GM12891 (cell line): ENCODE measurements at regions not wholly inside any gene's neighbourhood (a gene's known extent, or its start where the extent isn't known, plus 50 kb on each side); places are given as distances from the start of the nearest gene placed in this dataset.
"Not testable (repeated sequence)": the region's sequence is repeated elsewhere in the genome, so short reads cannot be mapped to it uniquely, and the experiment has no call there.

Experiments used
- DNase-seq: peaks from one replicate; pipeline ENCODE4 v3.0.0; 2011; ENCODE audit warnings: low spot score; ENCODE audit not compliant: insufficient read length
- FAIRE-seq: peaks from 2 replicates; lab custom pipeline; 2011; peaks lifted over from hg19 to GRCh38; lab: Jason Lieb, UNC
- PAX5 ChIP-seq: IDR thresholded peaks from 2 replicates; pipeline ENCODE4 v1.6.1; 2011; ENCODE audit warnings: low read length, moderate library complexity, mild to moderate bottlenecking; ENCODE audit not compliant: insufficient read depth, severe bottlenecking
- POLR2A ChIP-seq: IDR thresholded peaks from 2 replicates; pipeline ENCODE4 v1.6.1; 2011; ENCODE audit warnings: low read depth, low read length, control low read depth
- POLR2AphosphoS5 ChIP-seq: IDR thresholded peaks from 2 replicates; pipeline ENCODE4 v1.6.1; 2011; ENCODE audit warnings: low read depth, low read length, control low read depth
- POU2F2 ChIP-seq: IDR thresholded peaks from 2 replicates; pipeline ENCODE4 v1.6.1; 2011; ENCODE audit warnings: low read depth, mild to moderate bottlenecking, control low read depth, low read length, moderate library complexity
- SPI1 ChIP-seq: IDR thresholded peaks from 2 replicates; pipeline ENCODE4 v1.6.1; 2011; ENCODE audit warnings: low read depth, low read length, control low read depth
- TAF1 ChIP-seq: IDR thresholded peaks from 2 replicates; pipeline ENCODE4 v1.6.1; 2011; ENCODE audit warnings: low read depth, low read length, control low read depth

DNA sequence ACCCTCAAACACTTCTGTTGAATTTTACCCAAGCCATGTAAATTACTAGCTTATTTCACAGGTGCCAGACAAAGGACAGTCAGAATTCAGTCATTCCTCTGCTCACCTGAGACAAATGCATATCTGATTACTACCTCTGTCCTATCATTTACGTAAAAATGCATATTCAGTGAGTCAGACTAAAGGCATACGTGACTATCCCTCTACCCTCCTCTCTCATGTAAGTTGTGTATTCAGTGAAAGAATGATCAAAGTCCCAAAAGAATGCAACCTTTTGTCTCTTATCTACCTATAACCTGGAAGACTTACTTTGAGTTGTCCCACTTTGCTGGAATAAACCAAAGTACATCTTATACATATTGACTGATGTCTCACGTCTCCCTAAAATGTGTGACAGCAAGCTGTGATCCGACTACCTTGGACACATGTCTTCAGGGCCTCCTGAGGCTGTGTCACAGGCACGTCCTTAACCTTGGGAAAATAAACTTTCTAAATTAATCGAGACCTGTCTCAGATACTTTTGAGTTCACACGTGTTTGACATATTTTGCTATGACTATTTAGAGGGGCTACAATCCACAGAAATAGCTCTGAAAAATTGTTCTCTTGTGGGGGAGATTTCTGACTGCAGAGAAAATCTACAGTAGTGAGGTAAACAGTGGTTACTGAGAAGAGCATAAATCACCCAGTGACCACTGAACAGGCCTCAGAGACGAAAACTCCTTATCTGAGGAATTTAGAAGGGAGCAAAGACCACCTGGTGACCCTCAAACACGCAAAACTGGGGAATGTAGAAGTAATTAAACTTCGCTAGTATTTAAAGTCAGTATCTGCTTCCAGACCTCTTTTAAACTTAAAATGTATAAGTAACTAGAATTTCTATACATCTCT is 1575.8 kb downstream of the STIM2 start:
- FAIRE-seq = no peak
- no peak for TF ChIP-seq SPI1
- no peak for TF ChIP-seq POLR2A
- TF ChIP-seq POU2F2 = no peak
- TF ChIP-seq TAF1 = no peak
- TF ChIP-seq POLR2AphosphoS5 = no peak
- TF ChIP-seq PAX5 = no peak
- DNase-seq = no peak

DNA sequence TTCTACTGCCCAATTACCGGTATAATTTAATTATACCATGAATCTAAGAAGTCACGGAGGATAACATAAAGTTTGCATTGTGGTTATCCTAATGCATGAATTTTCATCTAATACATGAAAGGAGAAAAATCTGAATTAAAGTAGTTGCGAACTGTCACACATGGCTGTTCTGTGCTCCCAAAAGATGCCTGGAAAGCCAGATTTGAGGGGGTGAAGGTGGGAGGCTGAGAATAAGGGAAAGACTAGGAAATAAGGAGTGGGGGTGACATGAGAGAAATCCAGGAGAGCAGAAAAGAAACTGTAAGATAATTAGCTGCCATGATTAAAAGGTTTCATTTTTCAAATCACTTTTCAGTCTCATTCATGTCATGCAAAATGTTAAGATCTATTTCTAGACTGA is 1582.7 kb downstream of the STIM2 start:
- TF ChIP-seq POU2F2 (no peak), PAX5 (no peak), POLR2A (no peak), TAF1 (no peak), POLR2AphosphoS5 (no peak)
- no peak for DNase-seq
- no peak for FAIRE-seq

DNA sequence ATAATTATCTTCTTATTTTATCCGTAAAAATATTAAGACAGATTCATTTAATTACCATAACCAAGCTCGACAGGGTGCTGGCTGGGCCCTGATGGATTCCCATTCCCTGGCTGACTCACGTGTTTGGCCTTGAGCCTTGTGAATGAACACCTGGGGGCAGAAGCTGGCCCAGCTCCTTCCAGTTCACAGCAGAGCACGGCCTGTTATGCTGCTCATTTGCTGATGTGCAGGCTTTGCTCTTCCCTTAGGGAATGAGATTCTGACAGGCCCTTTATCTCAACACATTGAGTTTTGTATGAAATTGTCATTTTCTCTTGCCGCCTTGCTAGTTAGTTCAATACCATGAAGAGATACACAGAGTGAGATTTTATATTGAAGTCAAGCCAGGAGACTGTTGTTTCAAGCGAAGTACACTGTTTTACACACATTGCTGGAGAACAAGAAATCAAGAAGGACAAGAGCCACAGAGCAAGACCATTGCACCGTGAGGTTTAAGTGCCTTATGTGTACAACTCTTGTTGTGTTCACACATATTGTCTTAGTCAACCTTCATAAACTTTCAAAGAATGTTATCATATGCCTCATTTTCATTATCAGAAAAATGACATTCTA is 1583.3 kb downstream of the STIM2 start:
- DNase-seq (no peak), FAIRE-seq (no peak)
- TF ChIP-seq POU2F2 (no peak), TAF1 (no peak), SPI1 (no peak), POLR2AphosphoS5 (no peak), POLR2A (no peak), PAX5 (no peak)

DNA sequence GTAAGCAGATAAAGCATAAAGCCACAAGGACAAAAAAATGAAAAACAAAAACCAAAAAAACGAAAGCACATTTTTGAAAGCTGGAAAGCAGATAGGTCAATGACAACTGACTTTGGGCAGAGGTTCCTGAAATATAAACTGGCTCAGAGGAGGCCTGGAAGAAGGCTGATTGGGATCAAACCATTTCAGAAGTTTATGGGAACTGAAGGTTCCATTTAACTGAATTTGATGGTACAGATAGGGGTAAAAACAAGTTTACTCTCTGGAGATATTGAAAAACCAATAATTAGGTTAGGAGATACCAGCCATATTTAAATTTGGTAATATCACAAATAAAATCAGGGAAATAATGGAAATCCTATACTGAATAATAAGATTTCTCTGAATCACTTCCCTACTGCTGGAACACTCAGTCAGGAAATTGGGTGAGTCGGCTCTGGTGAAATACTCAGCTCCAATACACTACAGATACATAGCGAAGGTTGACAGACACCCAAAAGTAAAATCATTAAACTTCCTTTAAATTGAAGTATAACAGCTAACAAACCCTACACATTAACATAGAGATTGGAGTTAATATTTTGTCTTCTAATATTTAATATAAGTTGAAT is 1584.3 kb downstream of the STIM2 start:
- DNase-seq (no peak), FAIRE-seq (no peak)
- no peak for TF ChIP-seq POLR2A
- no peak for TF ChIP-seq TAF1
- TF ChIP-seq POLR2AphosphoS5 = no peak
- TF ChIP-seq SPI1 = no peak
- no peak for TF ChIP-seq PAX5
- TF ChIP-seq POU2F2 = no peak

DNA sequence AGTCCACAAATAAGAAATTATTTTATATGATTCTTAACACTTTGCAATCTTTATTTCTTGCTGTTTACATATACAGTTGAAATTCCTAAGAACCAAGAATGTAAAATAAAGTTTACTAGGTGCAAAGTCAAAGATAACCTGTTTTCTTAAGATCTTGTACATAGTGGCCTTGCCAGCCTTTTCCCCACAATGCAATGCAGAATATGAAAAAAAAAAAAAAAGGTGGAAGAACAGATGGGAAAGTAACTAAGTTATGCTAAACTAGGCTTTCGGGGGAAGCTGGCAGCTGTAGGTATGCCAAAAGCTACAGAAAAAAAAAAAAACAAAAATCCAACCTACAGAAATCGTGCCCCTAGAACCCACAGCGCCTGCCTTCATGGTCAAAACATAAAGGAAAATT is 1588.4 kb downstream of the STIM2 start:
- TF ChIP-seq SPI1 (no peak), POLR2A (no peak), POU2F2 (no peak), TAF1 (no peak), POLR2AphosphoS5 (no peak), PAX5 (no peak)
- DNase-seq (no peak), FAIRE-seq (no peak)

DNA sequence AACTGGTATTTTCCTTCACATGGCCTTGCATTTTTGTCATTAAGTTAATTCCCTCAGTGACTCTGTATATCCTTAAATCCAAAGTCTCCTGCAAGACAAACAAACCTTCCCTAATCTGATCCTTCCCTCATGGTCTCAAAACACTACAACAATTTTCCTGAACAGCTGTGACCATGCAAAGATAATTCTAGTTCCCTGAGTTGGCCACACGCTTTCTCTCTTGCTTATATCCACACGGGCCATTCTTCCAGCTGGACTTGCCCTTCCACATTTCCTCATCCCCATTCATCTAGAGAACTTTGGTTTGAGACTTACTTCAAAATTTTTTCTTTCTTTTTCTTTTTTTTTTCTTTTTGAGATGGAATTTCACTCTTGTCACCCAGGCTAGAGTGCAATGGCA is 1590.7 kb downstream of the STIM2 start:
- no peak for FAIRE-seq
- DNase-seq = no peak
- TF ChIP-seq PAX5 (no peak), TAF1 (no peak), POU2F2 (no peak), SPI1 (no peak), POLR2AphosphoS5 (no peak), POLR2A (no peak)

DNA sequence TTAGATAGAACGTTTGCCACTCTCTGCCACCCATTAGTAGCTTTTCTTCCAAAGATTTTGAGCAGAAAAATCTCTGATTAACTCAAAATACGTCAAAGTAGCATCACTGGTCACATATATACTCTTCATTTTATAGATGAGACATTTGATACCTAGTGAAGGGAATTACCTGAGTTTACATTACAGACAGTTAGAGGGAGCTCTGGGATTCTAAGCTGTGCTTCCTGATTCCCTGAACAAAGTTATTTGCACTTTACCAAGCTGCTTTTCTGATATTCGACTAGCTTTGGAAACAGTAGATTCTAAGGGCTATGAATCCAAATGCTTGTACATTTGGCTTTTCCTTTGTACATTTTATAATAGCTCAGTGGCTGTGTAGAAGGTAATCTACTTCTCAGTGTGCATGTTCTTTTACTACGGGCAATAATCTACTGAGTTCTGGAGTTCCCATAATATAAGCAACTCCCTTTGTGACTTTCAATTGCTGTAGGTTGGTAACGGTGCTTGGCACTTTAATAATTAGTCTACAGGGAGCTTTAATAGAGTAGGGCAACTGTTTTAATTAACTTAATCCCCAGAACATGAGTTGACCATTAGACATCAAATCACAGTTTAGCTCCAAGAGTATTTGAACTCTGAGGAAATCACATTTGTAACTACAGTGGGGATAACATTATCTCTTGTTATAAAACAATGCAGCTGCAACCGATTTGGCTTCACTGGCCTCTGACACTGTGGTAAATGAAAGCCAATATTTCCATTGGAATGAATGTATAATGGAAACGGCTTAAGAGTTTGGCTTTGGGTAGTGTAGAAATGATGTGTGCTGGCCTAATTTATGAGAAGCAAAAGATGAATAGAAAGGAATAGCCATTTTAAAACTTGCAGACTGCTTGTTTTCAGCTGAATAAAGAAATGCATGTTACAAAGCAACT is 1602.4 kb downstream of the STIM2 start:
- DNase-seq (no peak), FAIRE-seq (no peak)
- TF ChIP-seq TAF1 = no peak
- TF ChIP-seq POU2F2 = no peak

DNA sequence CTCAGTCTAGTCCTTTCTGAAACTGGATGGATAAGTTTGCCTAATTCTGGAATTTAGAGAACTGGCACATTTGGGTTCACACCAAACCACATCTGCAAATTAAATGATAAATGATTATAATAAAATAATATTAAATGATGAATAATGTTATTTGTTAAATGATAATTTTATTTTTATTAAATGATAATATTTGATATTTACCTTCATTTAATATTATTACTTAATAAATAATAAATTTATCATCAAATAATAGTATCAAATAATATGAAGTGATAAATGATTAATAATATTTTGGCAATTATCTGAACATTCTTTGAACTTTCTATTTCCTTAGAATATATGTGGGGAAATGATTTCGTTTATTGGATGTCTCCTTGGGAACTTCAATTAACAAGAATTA is 1604.2 kb downstream of the STIM2 start:
- TF ChIP-seq PAX5 = no peak
- no peak for TF ChIP-seq TAF1
- TF ChIP-seq SPI1 = no peak
- TF ChIP-seq POLR2AphosphoS5 = no peak
- no peak for TF ChIP-seq POLR2A
- DNase-seq (no peak), FAIRE-seq (no peak)

DNA sequence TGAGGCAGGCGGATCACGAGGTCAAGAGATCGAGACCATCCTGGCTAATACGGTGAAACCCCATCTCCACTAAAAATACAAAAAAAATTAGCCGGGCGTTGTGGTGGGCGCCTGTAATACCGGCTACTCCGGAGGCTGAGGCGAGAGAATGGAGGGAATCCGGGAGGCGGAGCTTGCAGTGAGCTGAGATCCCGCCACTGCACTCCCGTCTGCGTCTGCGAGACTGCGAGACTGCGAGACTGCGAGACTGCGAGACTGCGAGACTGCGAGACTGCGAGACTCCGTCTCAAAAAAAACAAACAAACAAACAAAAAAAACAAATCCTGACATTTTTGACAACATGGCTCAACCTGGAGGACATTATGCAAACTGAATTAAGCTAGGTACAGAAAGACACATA is 1606.2 kb downstream of the STIM2 start:
- DNase-seq, FAIRE-seq: not testable (repeated sequence)
